Activated CD4-positive, alpha-beta T cell treated with anti-CD3 and anti-CD28 coated beads for 4 hours (primary cell): ENCODE measurements at regions not wholly inside any gene's neighbourhood (a gene's known extent, or its start where the extent isn't known, plus 50 kb on each side); places are given as distances from the start of the nearest gene placed in this dataset.
"Not testable (repeated sequence)": the region's sequence is repeated elsewhere in the genome, so short reads cannot be mapped to it uniquely, and the experiment has no call there.

Experiments
- DNase-seq, 2 donors: peaks; one replicate each; pipeline ENCODE4 v3.0.0-alpha.2; 2020

- DNase-seq = no peak
Measured at GRCh38 chr5:104576677-104577076, 1014.1 kb upstream of the NUDT12 start.

- no peak for DNase-seq
Measured at GRCh38 chr5:104573949-104574709, 1011.5 kb upstream of the NUDT12 start.

- DNase-seq = no peak
Measured at GRCh38 chr5:104569621-104570020, 1007.0 kb upstream of the NUDT12 start.

GRCh38 chr5:104564530-104564929, 1001.9 kb upstream of the NUDT12 start:
- no peak for DNase-seq

GRCh38 chr5:104556957-104557356, 994.4 kb upstream of the NUDT12 start:
- DNase-seq = no peak

GRCh38 chr5:104551628-104552027, 989.0 kb upstream of the NUDT12 start:
- DNase-seq = no peak

GRCh38 chr5:104546871-104547270, 984.3 kb upstream of the NUDT12 start:
- DNase-seq = not testable (repeated sequence)

- no peak for DNase-seq
Measured at GRCh38 chr5:104541141-104541785, 978.7 kb upstream of the NUDT12 start.

- no peak for DNase-seq
Measured at GRCh38 chr5:104540448-104540847, 977.9 kb upstream of the NUDT12 start.

- DNase-seq = no peak
Measured at GRCh38 chr5:104539618-104540350, 977.2 kb upstream of the NUDT12 start.

- DNase-seq = no peak
Measured at GRCh38 chr5:104538734-104539133, 976.1 kb upstream of the NUDT12 start.

GRCh38 chr5:104533498-104533897, 970.9 kb upstream of the NUDT12 start:
- DNase-seq = no peak

- DNase-seq = no peak
Measured at GRCh38 chr5:104526866-104527265, 964.3 kb upstream of the NUDT12 start.

- no peak for DNase-seq
Measured at GRCh38 chr5:104513640-104514072, 951.1 kb upstream of the NUDT12 start.

- no peak for DNase-seq
Measured at GRCh38 chr5:104513121-104513602, 950.6 kb upstream of the NUDT12 start.

GRCh38 chr5:104512063-104512825, 949.7 kb upstream of the NUDT12 start:
- no peak for DNase-seq

- DNase-seq = no peak
Measured at GRCh38 chr5:104498281-104498680, 935.7 kb upstream of the NUDT12 start.

- no peak for DNase-seq
Measured at GRCh38 chr5:104494083-104494482, 931.5 kb upstream of the NUDT12 start.

GRCh38 chr5:104472811-104473210, 910.2 kb upstream of the NUDT12 start:
- no peak for DNase-seq

- DNase-seq = no peak
Measured at GRCh38 chr5:104456122-104456521, 893.5 kb upstream of the NUDT12 start.

- no peak for DNase-seq
Measured at GRCh38 chr5:104452550-104452949, 890.0 kb upstream of the NUDT12 start.

- not testable (repeated sequence) for DNase-seq
Measured at GRCh38 chr5:104451911-104452310, 889.3 kb upstream of the NUDT12 start.

GRCh38 chr5:104444656-104445055, 882.1 kb upstream of the NUDT12 start:
- no peak for DNase-seq
